ENCODE measurements at regions not wholly inside any gene's neighbourhood (a gene's known extent, or its start where the extent isn't known, plus 50 kb on each side); places are given as distances from the start of the nearest gene placed in this dataset.

- no peaks in the 10 kb centered on the region for H3K9me3 ChIP-seq
- H3K27ac ChIP-seq = no peak overlapping the region
- no peaks in the 10 kb centered on the region for H3K4me1 ChIP-seq
- TF ChIP-seq, protein P1, sequence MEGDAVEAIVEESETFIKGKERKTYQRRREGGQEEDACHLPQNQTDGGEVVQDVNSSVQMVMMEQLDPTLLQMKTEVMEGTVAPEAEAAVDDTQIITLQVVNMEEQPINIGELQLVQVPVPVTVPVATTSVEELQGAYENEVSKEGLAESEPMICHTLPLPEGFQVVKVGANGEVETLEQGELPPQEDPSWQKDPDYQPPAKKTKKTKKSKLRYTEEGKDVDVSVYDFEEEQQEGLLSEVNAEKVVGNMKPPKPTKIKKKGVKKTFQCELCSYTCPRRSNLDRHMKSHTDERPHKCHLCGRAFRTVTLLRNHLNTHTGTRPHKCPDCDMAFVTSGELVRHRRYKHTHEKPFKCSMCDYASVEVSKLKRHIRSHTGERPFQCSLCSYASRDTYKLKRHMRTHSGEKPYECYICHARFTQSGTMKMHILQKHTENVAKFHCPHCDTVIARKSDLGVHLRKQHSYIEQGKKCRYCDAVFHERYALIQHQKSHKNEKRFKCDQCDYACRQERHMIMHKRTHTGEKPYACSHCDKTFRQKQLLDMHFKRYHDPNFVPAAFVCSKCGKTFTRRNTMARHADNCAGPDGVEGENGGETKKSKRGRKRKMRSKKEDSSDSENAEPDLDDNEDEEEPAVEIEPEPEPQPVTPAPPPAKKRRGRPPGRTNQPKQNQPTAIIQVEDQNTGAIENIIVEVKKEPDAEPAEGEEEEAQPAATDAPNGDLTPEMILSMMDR (IDR thresholded peaks at IDR 0.05) = no peak
- H3K36me3 ChIP-seq (ENCODE audit: insufficient read depth in 1 of 2, low read depth in 1 of 2) = no peaks in the 10 kb centered on the region
- ATAC-seq = no peak
- H3K4me3 ChIP-seq = no peak overlapping the region
- DNase-seq = no peak
- WGBS, 3 donors = 74 to 82% (median 78%) methylated on average over 4 of the region's 4 CpGs
- H3K27me3 ChIP-seq (ENCODE audit: insufficient read depth in 3 of 3, low read length in 2 of 3) = no peaks in the 10 kb centered on the region
- intact Hi-C loops (cut with DNase I) = no loop called here
These were observed 217.8 kb upstream of the NRP1 start for GRCh38 chr10:33552290-33552689.

GRCh38 chr10:33550811-33551210 is 216.3 kb upstream of the NRP1 start:
- intact Hi-C loops (cut with DNase I) = no loop called here
- no peaks in the 10 kb centered on the region for H3K36me3 ChIP-seq (ENCODE audit: insufficient read depth in 1 of 2, low read depth in 1 of 2)
- no peak for DNase-seq
- no peaks in the 10 kb centered on the region for H3K27me3 ChIP-seq (ENCODE audit: insufficient read depth in 3 of 3, low read length in 2 of 3)
- H3K4me1 ChIP-seq = no peaks in the 10 kb centered on the region
- H3K27ac ChIP-seq = no peak overlapping the region
- TF ChIP-seq, protein P1 (IDR thresholded peaks at IDR 0.05) = no peak
- ATAC-seq = no peak
- no peaks in the 10 kb centered on the region for H3K9me3 ChIP-seq
- 93 to 97% (median 97%) methylated on average over 1 of the region's 1 CpG for WGBS, 3 donors
- no peak overlapping the region for H3K4me3 ChIP-seq

DNA sequence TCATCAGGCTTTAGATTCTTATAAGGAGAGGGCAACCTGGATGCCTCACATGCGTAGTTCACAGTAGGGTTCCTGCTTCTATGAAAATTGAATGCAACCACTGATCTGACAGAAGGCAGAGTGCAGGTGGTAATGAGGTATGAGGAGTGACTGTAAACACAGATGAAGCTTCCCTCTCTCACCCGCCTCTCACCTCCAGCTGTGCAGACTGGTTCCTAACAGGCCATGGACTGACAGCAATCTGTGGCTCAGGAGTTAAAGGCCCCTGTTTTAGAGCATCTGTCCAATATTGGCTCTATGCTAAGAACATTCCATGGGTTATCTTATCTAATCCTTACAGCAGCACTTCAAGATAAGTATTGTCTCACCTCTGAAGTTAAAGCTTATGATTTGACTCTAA is 213.5 kb upstream of the NRP1 start:
- peaks cover 14% of the 10 kb centered on the region for H3K9me3 ChIP-seq
- H3K4me1 ChIP-seq = no peaks in the 10 kb centered on the region
- intact Hi-C loops (cut with DNase I) = no loop called here
- H3K4me3 ChIP-seq = no peak overlapping the region
- H3K36me3 ChIP-seq (ENCODE audit: insufficient read depth in 1 of 2, low read depth in 1 of 2) = no peaks in the 10 kb centered on the region
- DNase-seq (no peak), ATAC-seq (no peak)
- TF ChIP-seq, protein P1 (IDR thresholded peaks at IDR 0.05) = no peak
- no peak overlapping the region for H3K27ac ChIP-seq
- WGBS, 3 donors = 91 to 96% (median 95%) methylated on average over 2 of the region's 2 CpGs
- no peaks in the 10 kb centered on the region for H3K27me3 ChIP-seq (ENCODE audit: insufficient read depth in 3 of 3, low read length in 2 of 3)

GRCh38 chr10:33546031-33546430 is 211.6 kb upstream of the NRP1 start:
- Histone ChIP-seq H3K9me3 (peaks cover 14% of the 10 kb centered on the region), H3K4me3 (no peak overlapping the region), H3K36me3 (ENCODE audit: insufficient read depth in 1 of 2, low read depth in 1 of 2) (no peaks in the 10 kb centered on the region), H3K4me1 (no peaks in the 10 kb centered on the region), H3K27me3 (ENCODE audit: insufficient read depth in 3 of 3, low read length in 2 of 3) (no peaks in the 10 kb centered on the region), H3K27ac (no peak overlapping the region)
- TF ChIP-seq, protein P1 (IDR thresholded peaks at IDR 0.05) = no peak
- WGBS, 3 donors = 93 to 97% (median 95%) methylated on average over 1 of the region's 1 CpG
- intact Hi-C loops (cut with DNase I) = no loop called here
- DNase-seq (no peak), ATAC-seq (no peak)

- Histone ChIP-seq H3K27me3 (ENCODE audit: insufficient read depth in 3 of 3, low read length in 2 of 3) (no peaks in the 10 kb centered on the region), H3K36me3 (ENCODE audit: insufficient read depth in 1 of 2, low read depth in 1 of 2) (no peaks in the 10 kb centered on the region), H3K27ac (no peak overlapping the region), H3K9me3 (peaks cover 14% of the 10 kb centered on the region), H3K4me1 (no peaks in the 10 kb centered on the region), H3K4me3 (no peak overlapping the region)
- 80 to 90% (median 84%) methylated on average over 2 of the region's 2 CpGs for WGBS, 3 donors
- TF ChIP-seq, protein P1 (IDR thresholded peaks at IDR 0.05) = no peak
- intact Hi-C loops (cut with DNase I) = no loop called here
- ATAC-seq (no peak), DNase-seq (no peak)
These were observed 208.5 kb upstream of the NRP1 start for GRCh38 chr10:33542752-33543505.

Measured in psoas muscle (tissue), 7 donors.